ENCODE measurements at regions not wholly inside any gene's neighbourhood (a gene's known extent, or its start where the extent isn't known, plus 50 kb on each side); places are given as distances from the start of the nearest gene placed in this dataset.

DNA sequence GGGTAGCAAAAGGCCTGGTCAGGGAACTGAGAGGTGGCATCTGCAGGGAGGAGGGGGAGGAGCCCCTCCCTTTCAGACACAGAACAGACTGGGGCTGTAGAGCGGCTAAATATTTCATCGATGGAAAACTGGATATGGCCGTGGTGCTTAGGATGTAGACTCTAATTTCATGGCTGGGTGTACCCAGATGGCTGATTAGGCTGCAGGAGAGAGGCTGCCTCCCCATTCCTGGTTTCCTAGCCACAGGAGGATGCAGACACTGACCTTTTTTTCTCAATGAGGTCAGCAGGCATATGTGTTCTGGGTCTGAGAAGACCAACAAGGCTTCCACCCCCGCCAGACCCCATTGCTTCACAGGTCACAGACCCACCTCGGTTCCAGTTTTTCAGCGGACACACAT is 58.1 kb upstream of the CALM2 start:
- DNase-seq (ENCODE audit: low spot score, unreplicated experiment), result no peak
- no peaks in the 10 kb centered on the region for H3K9me3 Mint-ChIP-seq (ENCODE audit: low read depth)
- no peaks in the 10 kb centered on the region for H3K36me3 Mint-ChIP-seq (ENCODE audit: insufficient read depth)
- TF ChIP-seq CTCF (IDR thresholded peaks at IDR 0.05; ENCODE audit: unreplicated experiment), result no peak
- no peak overlapping the region for H3K4me3 Mint-ChIP-seq (ENCODE audit: low read depth)
- H3K4me1 Mint-ChIP-seq (ENCODE audit: low read depth), result peaks cover 11% of the 10 kb centered on the region
- H3K27me3 Mint-ChIP-seq, result peaks cover 24% of the 10 kb centered on the region
- H3K27ac Mint-ChIP-seq, result no peak overlapping the region

DNA sequence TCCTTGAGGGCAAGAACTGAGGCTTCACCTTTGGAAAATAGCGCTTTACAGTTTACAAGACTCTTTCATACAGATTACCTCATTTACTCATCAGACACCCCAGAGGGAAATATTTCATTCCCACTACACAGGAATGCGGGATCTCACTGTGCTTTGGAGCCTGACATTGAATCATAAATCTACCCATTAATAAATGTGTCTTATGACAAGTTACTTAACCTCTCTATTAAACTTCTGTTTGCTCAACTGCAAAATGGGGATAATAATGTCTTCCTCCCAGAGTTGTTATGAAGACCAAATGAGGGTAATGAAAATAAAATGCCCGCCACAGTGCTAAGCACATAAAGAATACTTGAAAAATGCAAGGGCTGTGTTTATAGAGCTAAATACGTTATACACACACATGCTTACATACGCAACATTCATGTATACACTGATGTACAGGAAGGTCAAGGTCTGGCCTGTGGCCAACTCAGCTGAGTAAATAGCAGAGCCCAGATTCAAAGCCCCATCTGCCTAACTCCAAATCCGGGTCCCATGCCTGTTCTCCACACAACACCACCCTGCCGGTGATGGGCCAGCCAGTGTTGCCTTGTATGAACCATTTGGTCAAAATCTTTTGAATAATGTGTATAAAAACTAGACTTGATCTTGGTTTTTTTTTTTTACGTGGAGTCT is 56.6 kb upstream of the CALM2 start:
- no peaks in the 10 kb centered on the region for H3K36me3 Mint-ChIP-seq (ENCODE audit: insufficient read depth)
- DNase-seq (ENCODE audit: low spot score, unreplicated experiment), result no peak
- no peak for TF ChIP-seq CTCF (IDR thresholded peaks at IDR 0.05; ENCODE audit: unreplicated experiment)
- H3K4me1 Mint-ChIP-seq (ENCODE audit: low read depth), result peaks cover 11% of the 10 kb centered on the region
- no peaks in the 10 kb centered on the region for H3K9me3 Mint-ChIP-seq (ENCODE audit: low read depth)
- H3K4me3 Mint-ChIP-seq (ENCODE audit: low read depth), result no peak overlapping the region
- H3K27me3 Mint-ChIP-seq, result peaks cover 24% of the 10 kb centered on the region
- H3K27ac Mint-ChIP-seq, result no peak overlapping the region

- Mint-ChIP-seq H3K4me1 (ENCODE audit: low read depth) (peaks cover 31% of the 10 kb centered on the region), H3K27me3 (peaks cover 11% of the 10 kb centered on the region), H3K27ac (no peak overlapping the region), H3K9me3 (ENCODE audit: low read depth) (no peaks in the 10 kb centered on the region), H3K4me3 (ENCODE audit: low read depth) (no peak overlapping the region), H3K36me3 (ENCODE audit: insufficient read depth) (no peaks in the 10 kb centered on the region)
- TF ChIP-seq CTCF (IDR thresholded peaks at IDR 0.05; ENCODE audit: unreplicated experiment), result no peak
- DNase-seq (ENCODE audit: low spot score, unreplicated experiment), result no peak
These were observed 54.1 kb upstream of the CALM2 start for GRCh38 chr2:47230418-47230817.

DNA sequence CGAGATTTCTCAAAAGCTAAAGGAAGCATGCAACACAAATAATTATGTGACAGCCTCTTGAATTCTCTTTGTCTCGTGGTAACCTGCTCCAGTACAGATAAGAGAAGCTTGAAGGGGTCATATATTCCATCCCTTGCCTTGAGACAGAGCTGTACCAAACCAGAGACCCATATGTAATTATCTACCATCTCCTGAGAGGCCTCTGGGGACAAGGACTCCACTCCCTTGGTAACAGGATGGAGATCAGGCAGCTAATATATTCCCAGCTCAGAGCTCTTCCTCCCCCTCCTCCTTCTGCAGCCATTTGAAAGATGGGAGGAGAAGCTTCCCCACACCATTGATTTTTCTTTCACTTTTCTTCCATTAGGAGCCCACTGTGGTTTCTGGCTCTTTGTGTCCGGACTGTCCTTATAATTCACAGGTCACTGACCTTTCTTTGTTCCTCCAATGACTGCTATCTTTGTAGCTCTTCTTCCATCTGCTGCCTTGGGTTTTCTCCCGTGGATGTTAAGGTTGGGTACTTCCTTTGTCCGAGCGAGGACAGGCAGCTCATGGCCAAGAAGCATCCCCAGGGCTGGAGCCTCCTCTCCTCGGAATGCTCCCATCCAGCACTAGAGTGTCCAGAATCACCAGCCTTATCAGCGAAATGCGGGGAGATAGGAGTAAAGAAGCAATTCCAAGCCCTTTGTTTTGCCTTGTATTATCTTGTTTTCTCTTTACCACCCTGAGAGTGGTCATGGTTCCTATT is 51.4 kb upstream of the CALM2 start:
- Mint-ChIP-seq H3K9me3 (ENCODE audit: low read depth) (no peaks in the 10 kb centered on the region), H3K4me1 (ENCODE audit: low read depth) (peaks cover 36% of the 10 kb centered on the region), H3K36me3 (ENCODE audit: insufficient read depth) (no peaks in the 10 kb centered on the region), H3K27me3 (peaks cover 4% of the 10 kb centered on the region), H3K4me3 (ENCODE audit: low read depth) (no peak overlapping the region), H3K27ac (no peak overlapping the region)
- no peak for DNase-seq (ENCODE audit: low spot score, unreplicated experiment)
- no peak for TF ChIP-seq CTCF (IDR thresholded peaks at IDR 0.05; ENCODE audit: unreplicated experiment)

- no peak overlapping the region for H3K4me3 Mint-ChIP-seq (ENCODE audit: low read depth)
- H3K4me1 Mint-ChIP-seq (ENCODE audit: low read depth), result peaks cover 36% of the 10 kb centered on the region
- H3K27ac Mint-ChIP-seq, result peak overlapping the region; percentile 62
- peaks cover 4% of the 10 kb centered on the region for H3K27me3 Mint-ChIP-seq
- no peaks in the 10 kb centered on the region for H3K36me3 Mint-ChIP-seq (ENCODE audit: insufficient read depth)
- DNase-seq (ENCODE audit: low spot score, unreplicated experiment), result no peak
- H3K9me3 Mint-ChIP-seq (ENCODE audit: low read depth), result no peaks in the 10 kb centered on the region
- TF ChIP-seq CTCF (IDR thresholded peaks at IDR 0.05; ENCODE audit: unreplicated experiment), result no peak
These were observed 50.6 kb upstream of the CALM2 start for GRCh38 chr2:47226923-47227220.
